Body of pancreas (tissue), 4 donors: ENCODE measurements at regions not wholly inside any gene's neighbourhood (a gene's known extent, or its start where the extent isn't known, plus 50 kb on each side); places are given as distances from the start of the nearest gene placed in this dataset.

Experiments used
- CTCF ChIP-seq, 7 experiments: fragments of 450-650 bp in 4 of 7; fragments of 200-600 bp in 3 of 7; sonication (generic) in 3 of 7; IDR thresholded peaks; one replicate each; pipeline ENCODE4 v1.5.1; 2016 to 2019; ENCODE audit warnings: antibody characterized with exemption in 7 of 7
- POLR2A ChIP-seq, 3 donors: fragments of 450-650 bp; IDR thresholded peaks; one replicate each; pipeline ENCODE4 v1.6.1; 2016; ENCODE audit warnings: antibody characterized with exemption in 3 of 3, mild to moderate bottlenecking in 2 of 3

- TF ChIP-seq CTCF (IDR thresholded peaks at IDR 0.05) (no peak), POLR2A (IDR thresholded peaks at IDR 0.05) (no peak)
These were observed 91.2 kb upstream of the XAGE2 start for GRCh38 chrX:52277666-52278065.
